ENCODE measurements at regions not wholly inside any gene's neighbourhood (a gene's known extent, or its start where the extent isn't known, plus 50 kb on each side); places are given as distances from the start of the nearest gene placed in this dataset.

DNA sequence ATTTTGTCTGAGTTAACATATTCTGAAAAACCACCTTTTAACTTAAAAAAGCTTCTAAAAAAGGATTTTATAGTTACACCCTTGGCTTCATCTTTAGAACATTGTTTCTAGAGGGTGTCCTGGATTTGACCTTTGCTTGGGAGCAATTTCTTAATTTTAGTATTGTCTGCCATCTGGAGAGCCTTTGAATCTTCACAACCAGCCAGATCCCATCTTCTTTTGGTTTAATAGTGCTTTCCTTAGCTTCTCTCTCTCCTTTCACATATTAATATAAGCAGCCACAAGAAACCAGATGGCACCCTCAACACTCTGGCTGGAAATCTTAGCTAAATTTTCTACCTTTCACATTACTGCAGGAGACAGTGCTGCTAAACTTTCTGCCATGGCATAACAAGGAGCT lies 76.5 kb upstream of the TSPAN2 start:
- Histone ChIP-seq H3K4me1 (ENCODE audit: control insufficient read depth in 2 of 3, insufficient read depth in 2 of 3, low read depth in 1 of 3, low read length in 3 of 3) (no peaks in the 10 kb centered on the region), H3K27ac (ENCODE audit: low read depth in 2 of 2, low read length in 2 of 2) (no peak overlapping the region), H3K9me3 (ENCODE audit: control insufficient read depth in 2 of 3, insufficient read depth in 1 of 3, low read length in 3 of 3) (no peaks in the 10 kb centered on the region), H3K36me3 (ENCODE audit: control insufficient read depth in 2 of 3, insufficient read depth in 3 of 3, low read length in 3 of 3) (no peaks in the 10 kb centered on the region), H3K27me3 (ENCODE audit: control insufficient read depth, insufficient read depth, low read length) (no peaks in the 10 kb centered on the region), H3K9ac (ENCODE audit: low read length in 3 of 3) (no peak overlapping the region), H3K4me3 (ENCODE audit: low read length in 3 of 3) (no peak overlapping the region)
- DNase-seq (no peak), FAIRE-seq (no peak)
- TF ChIP-seq, protein P1, sequence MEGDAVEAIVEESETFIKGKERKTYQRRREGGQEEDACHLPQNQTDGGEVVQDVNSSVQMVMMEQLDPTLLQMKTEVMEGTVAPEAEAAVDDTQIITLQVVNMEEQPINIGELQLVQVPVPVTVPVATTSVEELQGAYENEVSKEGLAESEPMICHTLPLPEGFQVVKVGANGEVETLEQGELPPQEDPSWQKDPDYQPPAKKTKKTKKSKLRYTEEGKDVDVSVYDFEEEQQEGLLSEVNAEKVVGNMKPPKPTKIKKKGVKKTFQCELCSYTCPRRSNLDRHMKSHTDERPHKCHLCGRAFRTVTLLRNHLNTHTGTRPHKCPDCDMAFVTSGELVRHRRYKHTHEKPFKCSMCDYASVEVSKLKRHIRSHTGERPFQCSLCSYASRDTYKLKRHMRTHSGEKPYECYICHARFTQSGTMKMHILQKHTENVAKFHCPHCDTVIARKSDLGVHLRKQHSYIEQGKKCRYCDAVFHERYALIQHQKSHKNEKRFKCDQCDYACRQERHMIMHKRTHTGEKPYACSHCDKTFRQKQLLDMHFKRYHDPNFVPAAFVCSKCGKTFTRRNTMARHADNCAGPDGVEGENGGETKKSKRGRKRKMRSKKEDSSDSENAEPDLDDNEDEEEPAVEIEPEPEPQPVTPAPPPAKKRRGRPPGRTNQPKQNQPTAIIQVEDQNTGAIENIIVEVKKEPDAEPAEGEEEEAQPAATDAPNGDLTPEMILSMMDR (IDR thresholded peaks at IDR 0.05; ENCODE audit: borderline replicate concordance, extremely low read depth, insufficient read depth), result no peak
- intact Hi-C loops (cut with DNase I), result no loop called here

DNA sequence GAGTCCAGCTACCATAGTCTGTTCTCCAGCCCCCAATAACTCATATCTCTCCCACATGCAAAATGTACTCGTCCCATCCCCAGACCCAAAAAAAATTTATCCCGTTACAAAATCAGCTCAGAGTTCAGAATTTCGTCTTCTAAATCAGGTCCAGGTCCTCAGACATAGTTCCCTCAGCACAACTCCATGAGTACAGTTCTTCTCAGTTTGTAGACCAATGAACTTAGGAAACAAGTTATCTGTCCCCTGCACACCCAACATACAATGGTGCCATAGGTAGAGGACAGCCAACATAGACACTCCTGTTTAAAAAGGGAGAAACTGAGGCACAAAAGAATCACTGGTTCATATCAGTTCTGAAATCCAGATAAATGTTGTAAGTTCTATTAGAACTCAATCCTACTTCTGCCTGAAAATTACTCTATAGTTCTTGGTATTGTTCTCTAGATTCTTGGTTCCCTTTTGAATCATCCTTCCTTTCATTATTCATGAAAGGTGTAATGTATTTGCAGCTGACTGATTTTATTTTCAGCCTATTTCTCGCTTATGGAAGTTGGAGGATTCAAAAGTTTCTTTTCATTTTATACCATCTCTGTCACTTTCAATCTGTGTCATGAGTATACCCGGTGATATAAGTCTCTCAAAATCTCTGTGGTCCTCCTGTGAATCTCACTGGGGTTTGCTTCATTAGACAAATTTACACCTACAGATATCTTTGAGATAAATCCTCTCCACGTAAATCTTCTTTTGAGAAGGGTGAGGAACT lies 75.8 kb upstream of the TSPAN2 start:
- intact Hi-C loops (cut with DNase I), result no loop called here
- no peak for FAIRE-seq
- TF ChIP-seq, protein P1 (IDR thresholded peaks at IDR 0.05; ENCODE audit: borderline replicate concordance, extremely low read depth, insufficient read depth), result no peak
- no peaks in the 10 kb centered on the region for H3K27me3 ChIP-seq (ENCODE audit: control insufficient read depth, insufficient read depth, low read length)
- DNase-seq, result no peak
- H3K27ac ChIP-seq (ENCODE audit: low read depth in 2 of 2, low read length in 2 of 2), result no peak overlapping the region
- H3K9ac ChIP-seq (ENCODE audit: low read length in 3 of 3), result no peak overlapping the region
- no peaks in the 10 kb centered on the region for H3K4me1 ChIP-seq (ENCODE audit: control insufficient read depth in 2 of 3, insufficient read depth in 2 of 3, low read depth in 1 of 3, low read length in 3 of 3)
- H3K4me3 ChIP-seq (ENCODE audit: low read length in 3 of 3), result no peak overlapping the region
- H3K36me3 ChIP-seq (ENCODE audit: control insufficient read depth in 2 of 3, insufficient read depth in 3 of 3, low read length in 3 of 3), result no peaks in the 10 kb centered on the region
- H3K9me3 ChIP-seq (ENCODE audit: control insufficient read depth in 2 of 3, insufficient read depth in 1 of 3, low read length in 3 of 3), result no peaks in the 10 kb centered on the region

DNA sequence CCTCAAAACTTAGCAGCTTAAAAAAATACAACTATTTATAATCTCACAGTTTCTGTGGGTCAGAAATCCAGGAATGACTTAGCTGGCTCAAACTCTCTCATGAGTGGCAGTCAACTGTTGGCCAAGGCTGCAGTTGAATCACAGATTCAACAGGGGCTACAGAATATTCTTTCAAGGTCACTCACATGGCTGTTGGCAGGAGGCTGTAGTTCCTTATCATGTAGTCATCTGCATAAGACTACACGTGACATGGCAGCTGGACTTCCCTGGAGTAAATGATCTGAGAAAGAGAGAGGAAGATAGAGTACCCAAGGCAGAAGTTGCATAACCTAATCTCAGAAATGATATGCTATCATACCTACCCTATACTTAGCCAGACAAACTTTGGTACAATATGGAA lies 75.2 kb upstream of the TSPAN2 start:
- DNase-seq (no peak), FAIRE-seq (no peak)
- Histone ChIP-seq H3K36me3 (ENCODE audit: control insufficient read depth in 2 of 3, insufficient read depth in 3 of 3, low read length in 3 of 3) (no peaks in the 10 kb centered on the region), H3K27me3 (ENCODE audit: control insufficient read depth, insufficient read depth, low read length) (no peaks in the 10 kb centered on the region), H3K9ac (ENCODE audit: low read length in 3 of 3) (no peak overlapping the region), H3K27ac (ENCODE audit: low read depth in 2 of 2, low read length in 2 of 2) (no peak overlapping the region), H3K9me3 (ENCODE audit: control insufficient read depth in 2 of 3, insufficient read depth in 1 of 3, low read length in 3 of 3) (no peaks in the 10 kb centered on the region), H3K4me1 (ENCODE audit: control insufficient read depth in 2 of 3, insufficient read depth in 2 of 3, low read depth in 1 of 3, low read length in 3 of 3) (no peaks in the 10 kb centered on the region), H3K4me3 (ENCODE audit: low read length in 3 of 3) (no peak overlapping the region)
- TF ChIP-seq, protein P1 (IDR thresholded peaks at IDR 0.05; ENCODE audit: borderline replicate concordance, extremely low read depth, insufficient read depth), result no peak
- intact Hi-C loops (cut with DNase I), result no loop called here

DNA sequence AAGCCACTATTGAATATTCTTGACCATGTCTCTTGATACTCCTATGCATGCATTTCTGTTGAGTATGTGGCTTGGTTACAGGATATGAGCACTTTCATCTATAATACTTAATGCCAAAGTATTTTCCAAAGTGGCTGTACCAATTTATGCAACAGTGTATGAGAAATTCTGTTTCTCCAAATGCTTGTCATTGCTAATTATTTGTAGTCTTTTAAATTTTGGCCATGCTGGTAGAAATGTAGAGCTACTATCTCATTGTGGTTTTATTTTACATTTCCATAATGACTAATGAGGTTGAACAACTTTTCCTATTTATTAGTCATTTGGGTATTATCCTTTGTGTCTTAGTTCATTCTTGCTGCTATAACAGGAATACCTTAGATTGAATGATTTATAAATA lies 71.4 kb upstream of the TSPAN2 start:
- no peak overlapping the region for H3K4me3 ChIP-seq (ENCODE audit: low read length in 3 of 3)
- no peaks in the 10 kb centered on the region for H3K4me1 ChIP-seq (ENCODE audit: control insufficient read depth in 2 of 3, insufficient read depth in 2 of 3, low read depth in 1 of 3, low read length in 3 of 3)
- TF ChIP-seq, protein P1 (IDR thresholded peaks at IDR 0.05; ENCODE audit: borderline replicate concordance, extremely low read depth, insufficient read depth), result no peak
- DNase-seq (no peak), FAIRE-seq (no peak)
- H3K9ac ChIP-seq (ENCODE audit: low read length in 3 of 3), result no peak overlapping the region
- no peak overlapping the region for H3K27ac ChIP-seq (ENCODE audit: low read depth in 2 of 2, low read length in 2 of 2)
- H3K27me3 ChIP-seq (ENCODE audit: control insufficient read depth, insufficient read depth, low read length), result no peaks in the 10 kb centered on the region
- H3K36me3 ChIP-seq (ENCODE audit: control insufficient read depth in 2 of 3, insufficient read depth in 3 of 3, low read length in 3 of 3), result no peaks in the 10 kb centered on the region
- intact Hi-C loops (cut with DNase I), result no loop called here
- no peaks in the 10 kb centered on the region for H3K9me3 ChIP-seq (ENCODE audit: control insufficient read depth in 2 of 3, insufficient read depth in 1 of 3, low read length in 3 of 3)

Data from kidney (tissue), 13 donors.